Stimulated activated CD4-positive, alpha-beta T cell treated with anti-CD3 and anti-CD28 coated beads, Interleukin-4, amount 100 ng/mL, for 48 hours (primary cell): ENCODE measurements at regions not wholly inside any gene's neighbourhood (a gene's known extent, or its start where the extent isn't known, plus 50 kb on each side); places are given as distances from the start of the nearest gene placed in this dataset.

Experiments
- DNase-seq, 2 donors: peaks; one replicate each; pipeline ENCODE4 v3.0.0-alpha.2; 2020; ENCODE audit warnings: low read depth in 2 of 2

GRCh38 chr5:158409507-158409906, 550.6 kb upstream of the CLINT1 start:
- no peak for DNase-seq

GRCh38 chr5:158407824-158408195, 548.9 kb upstream of the CLINT1 start:
- DNase-seq: no peak

- no peak for DNase-seq
Measured at GRCh38 chr5:158406884-158407823, 548.2 kb upstream of the CLINT1 start.

GRCh38 chr5:158398360-158399201, 539.6 kb upstream of the CLINT1 start:
- no peak for DNase-seq

- no peak for DNase-seq
Measured at GRCh38 chr5:158397278-158397677, 538.3 kb upstream of the CLINT1 start.

- no peak for DNase-seq
Measured at GRCh38 chr5:158394102-158394501, 535.2 kb upstream of the CLINT1 start.

- DNase-seq: no peak
Measured at GRCh38 chr5:158393457-158393856, 534.5 kb upstream of the CLINT1 start.

GRCh38 chr5:158392753-158393152, 533.8 kb upstream of the CLINT1 start:
- no peak for DNase-seq

GRCh38 chr5:158390577-158390976, 531.6 kb upstream of the CLINT1 start:
- no peak for DNase-seq

- DNase-seq: no peak
Measured at GRCh38 chr5:158389786-158390185, 530.8 kb upstream of the CLINT1 start.

- DNase-seq: no peak
Measured at GRCh38 chr5:158388021-158388420, 529.1 kb upstream of the CLINT1 start.

GRCh38 chr5:158387499-158387898, 528.6 kb upstream of the CLINT1 start:
- no peak for DNase-seq

GRCh38 chr5:158385982-158386381, 527.0 kb upstream of the CLINT1 start:
- DNase-seq: no peak

- DNase-seq: no peak
Measured at GRCh38 chr5:158384535-158385481, 525.9 kb upstream of the CLINT1 start.

GRCh38 chr5:158383486-158383885, 524.5 kb upstream of the CLINT1 start:
- no peak for DNase-seq

GRCh38 chr5:158382473-158382872, 523.5 kb upstream of the CLINT1 start:
- peak; percentile 2 to 3 for DNase-seq

GRCh38 chr5:158381614-158382160, 522.7 kb upstream of the CLINT1 start:
- no peak for DNase-seq

GRCh38 chr5:158380661-158381060, 521.7 kb upstream of the CLINT1 start:
- DNase-seq: no peak

GRCh38 chr5:158378931-158379330, 520.0 kb upstream of the CLINT1 start:
- DNase-seq: no peak

GRCh38 chr5:158376679-158377078, 517.7 kb upstream of the CLINT1 start:
- DNase-seq: no peak

- no peak for DNase-seq
Measured at GRCh38 chr5:158375531-158375930, 516.6 kb upstream of the CLINT1 start.
